ENCODE measurements at regions not wholly inside any gene's neighbourhood (a gene's known extent, or its start where the extent isn't known, plus 50 kb on each side); places are given as distances from the start of the nearest gene placed in this dataset.

DNA sequence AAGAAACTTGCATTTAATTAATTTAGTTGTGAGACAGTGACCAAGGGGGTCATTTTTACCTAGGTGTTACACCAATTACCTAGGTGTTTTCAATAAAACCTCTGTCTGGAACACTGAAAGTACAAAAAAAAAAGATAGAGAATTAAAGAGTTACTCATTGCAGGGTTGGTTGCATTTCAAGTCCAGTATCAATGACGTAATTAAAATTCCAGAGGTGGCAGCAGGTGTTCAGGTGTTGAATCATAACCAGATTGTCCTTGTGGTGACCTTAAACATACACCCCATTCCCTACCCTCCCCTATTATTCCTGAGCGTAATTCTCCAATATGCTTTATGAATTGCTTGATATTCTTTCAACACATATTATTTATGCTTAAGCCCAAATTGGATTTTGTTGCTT is 352.0 kb upstream of the SLC8A1 start:
- DNase-seq (ENCODE audit: low read depth): no peak

DNA sequence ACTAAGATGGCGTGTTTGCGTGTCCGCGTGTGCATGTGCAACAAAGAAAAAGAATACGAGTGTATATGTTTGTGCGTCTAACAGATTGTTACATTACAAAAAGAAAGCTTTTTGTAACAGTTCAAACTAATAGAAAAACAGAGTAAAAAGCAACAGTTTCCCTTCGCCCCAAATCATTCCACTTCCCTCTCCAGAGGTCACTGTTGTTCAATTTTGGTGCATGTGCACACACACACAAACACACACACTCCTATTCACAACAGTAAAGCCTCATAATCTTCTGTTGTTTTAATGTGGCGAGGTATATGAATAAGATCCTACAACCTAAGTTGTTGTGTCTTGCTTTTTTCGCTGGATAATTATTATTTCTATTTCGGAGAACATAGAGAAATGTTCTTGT is 357.3 kb upstream of the SLC8A1 start:
- DNase-seq (ENCODE audit: low read depth): no peak

DNA sequence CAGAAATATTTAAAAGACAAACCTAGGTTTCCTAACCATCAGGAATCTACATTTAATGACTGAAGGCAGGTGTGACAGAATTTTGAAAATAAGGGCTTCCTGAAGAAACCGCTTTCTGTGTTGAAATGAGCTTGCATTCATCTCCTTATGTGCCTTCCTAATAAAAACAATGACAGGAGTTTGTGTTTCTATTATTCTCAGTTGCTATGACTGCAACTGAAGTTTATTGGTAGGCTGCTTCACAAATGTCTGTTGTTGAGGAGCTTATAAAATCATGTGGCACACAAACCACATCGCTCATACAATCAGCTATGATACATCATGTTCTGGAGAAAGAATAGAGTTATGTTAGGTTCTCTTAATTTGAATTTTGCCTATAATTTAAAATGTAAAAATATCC is 362.7 kb upstream of the SLC8A1 start:
- no peak for DNase-seq (ENCODE audit: low read depth)

DNA sequence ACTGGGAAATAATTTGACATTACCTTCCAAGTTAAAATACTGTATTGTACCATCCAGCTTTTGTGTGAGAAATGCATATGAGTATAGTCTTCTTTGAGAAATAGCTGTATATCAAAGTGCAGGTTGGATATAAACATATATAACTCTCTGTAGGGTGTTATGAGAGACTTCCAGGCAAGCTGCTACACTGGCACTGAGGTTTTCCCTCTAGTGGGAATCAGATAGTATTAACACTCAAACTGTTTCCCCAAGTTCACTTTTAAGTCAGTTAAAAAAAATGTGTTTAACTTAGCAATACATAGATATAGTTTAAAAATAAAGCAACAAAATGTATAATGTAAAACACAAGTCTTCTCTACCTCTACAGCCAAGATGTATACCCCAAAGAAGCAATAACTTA is 368.4 kb upstream of the SLC8A1 start:
- DNase-seq (ENCODE audit: low read depth): no peak

DNA sequence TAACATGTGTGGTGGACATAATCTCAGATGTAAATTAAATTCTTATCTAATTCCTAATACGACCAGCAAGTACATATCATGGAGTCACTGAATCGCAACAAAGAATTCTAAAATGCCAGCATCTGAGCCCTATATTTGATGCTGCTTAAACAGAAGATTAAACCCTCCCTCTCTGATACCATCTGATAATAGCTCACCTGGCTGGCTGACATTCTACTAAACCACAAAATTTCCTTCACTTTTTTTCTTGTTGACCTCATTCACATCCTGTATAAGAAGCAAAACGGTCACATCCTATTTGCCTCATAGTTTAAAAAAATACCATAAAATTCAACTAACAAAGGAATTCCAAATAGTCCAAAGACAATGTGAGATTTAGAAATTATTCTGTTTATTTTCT is 371.6 kb upstream of the SLC8A1 start:
- DNase-seq (ENCODE audit: low read depth): no peak

DNA sequence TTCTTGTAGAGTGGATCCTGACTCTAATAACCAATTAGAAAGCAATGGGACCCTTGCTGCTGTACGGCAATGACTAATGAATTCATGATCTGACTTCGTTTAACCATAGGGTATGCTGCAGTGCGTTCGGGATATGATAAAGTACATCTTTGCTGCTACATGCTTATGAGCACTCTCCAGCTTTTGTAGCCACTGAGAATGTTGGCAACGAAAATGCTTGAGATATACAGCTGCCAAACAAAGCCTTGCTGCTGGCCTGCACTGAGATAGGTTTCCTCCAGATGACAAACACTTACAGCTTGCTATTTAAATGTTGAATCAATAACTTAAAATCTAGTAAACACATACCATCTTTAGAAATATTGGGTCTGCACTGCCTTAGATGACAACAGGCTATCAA is 372.4 kb upstream of the SLC8A1 start:
- DNase-seq (ENCODE audit: low read depth): no peak

DNA sequence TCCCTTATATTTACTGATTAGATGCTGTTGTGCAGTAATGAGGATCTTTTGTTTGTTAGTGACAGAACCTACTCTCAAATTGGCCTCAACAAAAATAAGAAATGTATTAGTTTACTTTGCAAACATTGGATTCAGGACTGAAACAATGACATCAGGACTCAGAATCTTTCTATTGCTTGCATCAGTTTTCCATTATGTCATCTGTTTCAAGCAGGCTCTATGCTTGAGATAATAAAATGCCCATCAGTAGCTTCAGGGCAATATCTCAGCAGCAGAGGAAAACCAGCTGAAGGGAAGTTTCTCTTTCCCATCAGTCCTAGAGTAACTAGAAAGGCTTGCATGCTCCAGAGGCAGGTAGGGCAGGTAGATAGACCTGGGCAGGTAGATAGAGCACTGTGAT is 375.5 kb upstream of the SLC8A1 start:
- DNase-seq (ENCODE audit: low read depth): no peak

DNA sequence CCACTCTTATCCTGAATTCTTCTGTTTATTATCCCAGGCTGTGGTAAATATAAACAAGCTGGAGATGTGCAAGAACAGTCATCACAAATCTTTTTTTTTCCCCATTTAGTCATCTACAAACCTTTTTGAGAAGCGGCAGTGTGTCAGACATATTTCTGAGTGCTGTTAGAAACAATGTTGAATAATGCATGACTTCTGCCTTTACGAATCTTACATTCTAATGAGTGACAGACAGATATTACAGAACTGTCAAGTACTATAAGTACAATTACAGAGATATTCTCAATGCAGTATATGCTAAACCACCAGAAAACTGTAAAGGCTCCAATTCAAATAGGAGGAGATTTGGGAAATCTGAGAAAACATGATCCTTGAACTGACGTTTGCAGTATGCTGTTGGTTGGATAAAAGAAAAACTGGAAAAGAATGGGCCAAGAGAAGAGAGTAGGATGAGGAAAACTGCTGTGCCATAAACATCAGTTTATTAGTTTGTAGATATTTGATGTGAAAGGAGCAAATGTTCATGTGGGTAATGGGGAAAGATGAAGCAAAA is 379.5 kb upstream of the SLC8A1 start:
- no peak for DNase-seq (ENCODE audit: low read depth)

DNA sequence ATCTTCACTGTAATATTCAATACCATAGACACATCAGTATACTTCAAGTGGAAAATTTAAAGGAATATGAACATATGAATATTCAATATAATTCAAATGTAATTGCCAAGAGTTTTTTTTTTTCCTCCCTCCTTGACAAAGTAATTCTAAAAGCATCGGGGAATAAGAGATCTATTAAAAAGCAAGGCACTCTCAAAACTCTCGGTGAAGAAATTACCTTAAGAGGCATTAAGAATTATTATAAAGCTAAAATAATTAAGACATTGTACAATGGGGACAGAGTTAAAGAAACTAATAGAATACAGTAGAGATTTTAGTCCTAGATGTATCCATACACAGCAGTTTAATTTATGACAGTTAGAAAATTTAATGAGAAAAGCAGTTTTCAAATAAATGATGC is 390.0 kb upstream of the SLC8A1 start:
- no peak for DNase-seq (ENCODE audit: low read depth)

DNA sequence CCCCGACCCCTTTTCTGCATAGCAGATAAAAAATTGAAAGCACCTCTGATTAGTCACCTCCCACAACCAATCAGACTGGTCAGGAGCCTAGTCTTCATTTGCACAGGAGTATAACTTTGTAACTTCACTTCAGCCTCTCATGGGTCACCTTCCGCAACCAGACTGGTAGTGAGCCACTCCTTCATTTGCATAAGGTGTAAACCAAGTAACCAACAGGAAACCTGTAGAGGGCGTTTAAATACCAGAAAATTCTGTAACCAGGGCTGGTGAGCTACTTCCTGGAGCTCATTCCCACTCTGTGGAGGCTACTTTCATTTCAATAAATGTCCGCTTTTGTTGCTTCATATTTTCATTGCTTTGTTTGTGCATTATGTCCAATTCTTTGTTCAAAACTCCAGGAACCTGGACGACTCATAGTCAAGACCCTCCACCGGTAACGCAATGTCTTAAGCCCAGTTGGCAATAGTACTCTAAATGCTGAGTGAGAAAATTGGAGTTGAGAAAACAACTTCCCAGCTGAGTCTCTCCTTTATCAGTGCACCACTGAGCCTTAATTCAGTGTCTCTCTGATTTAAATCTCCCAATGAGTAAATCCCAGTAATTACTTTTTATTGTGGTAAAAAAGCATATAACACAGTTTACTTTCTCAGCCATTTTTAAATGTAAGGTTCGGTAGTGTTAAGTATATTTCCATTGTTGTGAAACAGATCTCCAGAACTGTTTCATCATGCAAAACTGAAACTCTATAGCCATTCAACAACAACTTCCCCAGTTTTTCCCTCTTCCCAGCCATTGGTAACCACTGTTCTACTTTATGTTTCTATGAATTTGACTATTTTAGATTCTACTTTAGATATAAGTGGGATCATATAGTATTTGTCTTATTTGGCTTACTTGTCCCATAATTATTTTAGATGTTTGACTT is 392.7 kb upstream of the SLC8A1 start:
- DNase-seq (ENCODE audit: low read depth): no peak

DNA sequence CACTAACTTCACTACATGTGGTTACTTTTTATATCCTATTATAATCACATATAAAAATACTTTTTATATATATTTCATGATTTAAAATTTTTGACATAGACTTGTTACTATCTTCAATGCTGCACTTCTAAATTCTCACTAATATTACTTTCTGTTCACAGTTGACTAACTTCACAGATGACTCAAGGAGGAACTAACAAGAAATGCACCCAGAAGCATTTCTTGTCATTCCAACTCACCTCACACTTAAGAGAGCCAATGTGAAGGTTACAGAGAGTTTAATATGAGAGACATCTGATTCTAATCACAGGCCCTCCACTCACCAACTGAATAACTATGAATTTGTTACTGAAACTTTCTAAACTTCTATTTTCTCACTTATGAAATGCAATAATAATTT is 399.8 kb upstream of the SLC8A1 start:
- DNase-seq (ENCODE audit: low read depth): no peak

DNA sequence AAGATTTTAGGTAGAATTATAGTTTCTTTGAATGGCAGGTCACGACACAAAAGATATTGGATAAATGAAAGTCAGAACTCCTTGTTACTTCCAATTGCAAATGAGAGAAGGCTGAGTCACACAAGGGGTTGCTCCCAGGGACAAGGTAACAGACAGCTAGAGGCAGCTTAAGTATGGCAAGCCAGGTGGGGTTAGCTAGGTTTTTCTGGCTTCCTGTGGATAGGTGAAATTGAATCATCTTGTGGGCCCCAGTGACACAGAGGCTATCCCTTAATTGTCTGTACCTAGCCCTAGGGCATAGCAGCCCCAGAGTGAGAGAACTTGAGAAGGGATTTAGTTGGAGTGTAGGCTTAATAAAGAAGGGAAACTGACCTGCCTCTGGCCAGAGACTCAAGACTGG is 407.7 kb upstream of the SLC8A1 start:
- no peak for DNase-seq (ENCODE audit: low read depth)

DNA sequence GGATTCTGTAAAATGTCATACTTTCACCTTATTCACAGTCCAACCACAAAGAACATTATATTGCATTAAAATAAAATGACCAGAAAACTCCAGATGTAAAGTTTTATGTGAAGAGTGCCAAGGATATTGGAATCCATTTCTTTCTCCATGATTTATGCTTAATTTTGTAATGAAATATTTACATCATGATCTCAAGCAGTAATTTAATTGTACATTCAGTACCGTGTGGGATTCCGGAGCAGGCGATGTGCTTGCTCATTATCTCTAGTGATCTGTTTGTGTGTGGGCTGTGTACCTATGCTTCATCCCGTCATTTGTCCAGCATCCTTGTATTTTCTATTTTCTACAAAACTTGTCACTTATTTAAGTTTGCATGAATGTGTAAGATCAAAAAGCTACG is 415.9 kb upstream of the SLC8A1 start:
- no peak for DNase-seq (ENCODE audit: low read depth)

DNA sequence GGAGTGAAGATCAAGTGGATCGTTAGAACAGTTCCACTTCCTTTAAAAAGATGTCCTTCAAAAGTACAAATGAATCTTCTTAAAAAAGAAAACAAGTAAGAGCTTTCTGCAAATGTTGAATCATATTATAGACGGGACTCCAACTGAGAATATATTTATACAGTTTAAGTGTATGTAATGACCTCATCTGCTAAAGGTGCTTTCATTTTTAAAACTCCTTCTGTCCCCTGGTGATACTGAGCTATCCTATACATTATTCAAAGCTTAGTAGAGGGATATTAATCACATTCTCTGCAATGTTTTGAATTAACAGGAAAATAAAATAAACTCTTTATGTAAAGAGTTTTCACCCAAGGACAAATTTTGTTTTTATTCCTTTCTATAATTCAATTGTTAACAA is 420.7 kb upstream of the SLC8A1 start:
- DNase-seq (ENCODE audit: low read depth): no peak

DNA sequence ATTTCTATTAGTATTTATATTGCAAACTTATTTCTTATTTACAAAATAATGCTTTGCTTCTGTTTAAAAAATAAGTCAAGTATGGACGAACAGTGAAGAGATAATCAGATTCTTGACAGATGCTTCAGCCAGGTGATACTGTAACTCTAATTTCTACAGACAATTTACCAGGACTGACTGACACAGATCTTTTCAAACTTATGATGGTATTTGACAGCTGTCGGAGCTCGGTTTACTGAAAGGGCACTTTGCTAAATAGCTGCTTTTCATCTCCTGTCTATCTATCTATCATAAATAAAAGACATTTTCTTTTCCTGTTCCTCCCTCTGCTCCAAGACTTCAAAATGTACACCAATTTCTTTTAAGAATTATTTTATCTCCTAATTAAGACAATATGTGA is 422.5 kb upstream of the SLC8A1 start:
- DNase-seq (ENCODE audit: low read depth): no peak

DNA sequence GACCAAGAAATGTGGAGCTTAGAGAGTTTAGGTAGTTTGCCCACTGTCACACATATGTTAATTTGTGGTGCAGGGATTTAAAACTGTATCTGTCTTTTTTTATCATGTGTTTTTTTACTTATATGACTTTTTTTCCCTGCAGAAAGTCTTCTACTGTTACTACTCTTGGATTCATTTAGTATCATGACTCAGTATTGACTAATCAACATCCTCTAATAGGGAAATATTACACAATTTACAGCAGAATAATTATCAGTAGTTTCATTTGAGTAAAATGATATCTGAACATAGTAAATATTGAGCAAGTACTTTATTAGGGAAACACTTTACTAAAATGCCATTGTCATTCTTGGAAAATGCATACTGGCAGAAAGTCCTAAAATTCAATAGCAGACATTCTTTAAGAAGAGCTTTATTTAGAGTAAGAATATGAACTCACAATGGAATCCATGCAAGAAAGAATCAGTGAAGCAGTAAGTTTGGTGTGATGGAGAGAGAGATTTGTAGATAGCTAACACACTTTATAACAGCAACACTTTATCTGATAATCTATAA is 425.9 kb upstream of the SLC8A1 start:
- no peak for DNase-seq (ENCODE audit: low read depth)

DNA sequence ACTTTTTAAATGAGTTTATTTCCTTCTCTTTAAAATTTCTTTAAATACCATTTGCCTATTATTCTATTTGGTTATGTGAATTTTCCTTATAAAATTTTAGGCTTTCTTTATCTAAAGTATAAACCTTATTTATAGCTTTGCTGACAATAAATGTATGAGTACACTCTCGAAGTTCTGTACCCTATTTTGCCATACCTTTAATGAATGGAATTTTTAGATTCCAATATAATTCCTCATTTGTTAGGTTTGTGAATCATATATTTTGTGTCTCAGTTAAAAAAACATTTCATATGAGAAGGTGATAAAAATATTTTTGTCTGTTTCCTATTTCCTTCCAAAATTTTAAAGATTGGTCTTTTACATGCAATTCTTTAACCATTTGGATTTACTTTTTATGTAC is 427.4 kb upstream of the SLC8A1 start:
- DNase-seq (ENCODE audit: low read depth): no peak

DNA sequence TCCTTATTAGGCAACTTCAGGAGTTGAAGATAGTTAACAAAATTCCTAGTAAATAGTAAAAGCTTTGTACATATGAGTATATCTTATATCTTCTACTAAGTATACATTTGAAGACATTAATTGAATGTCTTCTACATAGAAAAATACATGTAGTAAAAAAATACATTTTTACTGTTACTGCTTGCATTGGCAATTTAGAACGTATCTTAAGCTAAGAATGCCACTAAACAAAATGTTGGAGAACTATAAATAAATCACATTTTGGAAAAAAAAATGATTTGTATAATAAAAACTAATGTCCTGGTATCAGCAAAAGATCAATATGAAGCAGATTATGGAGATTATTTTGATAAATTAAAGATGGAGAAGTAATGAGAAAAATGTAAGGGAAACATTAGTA is 434.2 kb upstream of the SLC8A1 start:
- DNase-seq (ENCODE audit: low read depth): no peak

DNA sequence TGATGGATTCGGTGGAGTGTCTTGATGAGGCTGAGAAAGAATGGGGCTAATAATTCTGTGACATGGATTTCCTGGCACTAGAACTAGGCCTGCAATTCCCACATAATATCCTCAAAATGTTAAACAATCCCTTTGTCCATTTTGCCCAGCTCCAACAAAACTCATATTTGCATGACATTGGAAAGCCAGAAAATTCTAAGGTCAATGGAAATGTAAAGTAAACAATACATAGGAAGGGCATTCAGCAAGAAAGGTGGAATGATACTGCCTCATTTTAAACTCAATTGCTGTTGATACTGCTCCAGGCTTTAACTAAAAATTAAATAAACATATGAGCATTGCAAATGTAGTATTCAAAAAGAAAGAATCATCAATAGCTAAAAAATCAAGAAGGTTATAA is 434.8 kb upstream of the SLC8A1 start:
- DNase-seq (ENCODE audit: low read depth): no peak

DNA sequence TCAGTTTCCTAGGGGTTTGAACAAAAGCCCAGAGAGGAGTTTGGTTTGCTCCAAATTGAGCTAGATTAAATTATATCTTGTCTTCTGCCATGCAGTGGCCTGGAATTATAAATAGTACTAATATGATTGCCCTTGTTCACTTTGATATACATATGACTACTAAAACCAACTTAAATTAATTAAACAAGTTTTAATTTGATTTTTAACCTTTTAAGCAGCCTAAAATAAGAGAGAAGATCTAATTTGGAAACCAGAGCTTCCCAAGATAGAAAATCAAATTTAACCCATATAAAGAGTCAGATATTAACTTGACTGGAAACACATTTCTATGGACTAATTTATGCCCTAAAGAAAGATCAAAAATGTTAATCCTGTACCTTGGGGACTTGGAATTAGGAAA is 444.5 kb upstream of the SLC8A1 start:
- DNase-seq (ENCODE audit: low read depth): no peak

DNA sequence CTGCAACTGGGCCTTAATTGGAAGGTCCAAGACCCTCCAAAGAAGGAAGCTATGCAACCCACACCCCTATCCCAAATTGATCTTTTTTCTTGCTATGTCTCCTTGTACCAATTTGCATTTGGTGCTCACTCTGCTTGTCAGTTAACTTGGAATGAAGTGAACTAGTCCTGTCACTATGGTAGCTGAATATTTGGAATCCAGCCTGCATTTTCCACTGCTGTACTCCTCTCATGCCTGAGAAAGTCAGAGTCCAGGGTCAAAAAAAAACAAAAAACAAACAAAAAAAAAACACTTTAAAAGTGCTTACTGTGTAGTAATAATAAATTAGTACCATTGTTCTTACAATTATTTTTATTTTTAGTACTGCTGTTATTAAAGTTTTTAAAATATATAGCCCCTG is 462.8 kb upstream of the SLC8A1 start:
- DNase-seq (ENCODE audit: low read depth): no peak

DNA sequence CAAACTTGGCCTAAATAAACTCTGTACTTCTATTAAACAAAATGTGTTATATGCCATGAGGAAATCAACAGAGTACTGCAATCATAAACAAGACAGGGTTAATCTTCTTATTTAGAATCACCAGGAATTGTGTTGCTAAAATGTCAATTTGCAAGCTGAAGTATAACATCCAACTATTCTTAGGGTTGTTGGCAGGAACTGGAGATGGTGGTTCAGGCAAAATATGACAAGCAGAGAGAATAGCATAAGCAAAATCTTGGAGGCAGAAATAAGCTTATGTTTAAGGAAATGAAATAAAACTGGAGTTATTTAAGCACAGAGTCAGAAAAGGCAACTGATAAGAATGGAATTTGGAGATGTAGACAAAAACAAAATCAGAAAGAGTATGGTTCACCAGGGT is 463.8 kb upstream of the SLC8A1 start:
- DNase-seq (ENCODE audit: low read depth): no peak

DNA sequence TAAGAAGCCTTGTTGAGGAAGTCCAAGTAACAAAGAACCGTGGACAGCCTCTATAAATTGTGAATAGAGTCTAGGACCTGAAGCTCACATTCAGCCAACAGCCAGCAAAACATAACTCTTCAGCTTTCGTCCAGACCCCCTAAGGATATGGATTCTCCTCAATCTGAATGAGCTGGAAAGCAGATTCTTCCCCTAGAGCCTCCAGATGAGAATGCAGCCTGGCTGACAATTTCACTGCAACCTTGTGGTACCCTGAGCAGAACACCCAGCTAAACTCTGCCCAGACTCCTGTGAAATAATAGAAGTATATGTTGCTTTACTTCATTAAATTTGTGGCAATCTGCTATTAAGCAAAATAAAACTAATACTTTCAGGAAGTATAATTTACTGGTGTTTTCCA is 483.5 kb upstream of the SLC8A1 start:
- DNase-seq (ENCODE audit: low read depth): no peak

DNA sequence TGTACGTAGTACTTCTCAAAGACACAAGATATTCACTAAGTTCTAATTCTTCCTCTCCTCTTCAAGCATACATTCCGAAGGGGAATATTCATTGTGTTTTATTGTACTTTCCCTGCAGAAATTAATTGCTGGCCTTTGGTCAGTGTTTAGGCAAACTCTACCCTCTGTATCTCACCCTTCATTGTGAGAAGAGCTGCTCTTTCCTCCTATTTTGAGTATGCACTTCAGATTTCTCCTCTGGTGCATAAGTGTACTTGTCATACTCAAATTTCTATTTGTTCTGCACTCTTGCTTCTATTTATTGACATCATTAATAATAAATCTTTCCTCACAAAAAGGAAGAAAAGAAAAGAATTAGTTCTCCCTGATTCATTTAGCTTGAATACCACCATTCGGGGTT is 485.4 kb upstream of the SLC8A1 start:
- no peak for DNase-seq (ENCODE audit: low read depth)

All from stimulated activated CD8-positive, alpha-beta memory T cell treated with anti-CD3 and anti-CD28 coated beads, Interleukin-12 subunit alpha, Interleukin-12 subunit beta, amount 100 ng/mL, for 1 hour (primary cell).